HEK293 (cell line): ENCODE measurements at regions not wholly inside any gene's neighbourhood (a gene's known extent, or its start where the extent isn't known, plus 50 kb on each side); places are given as distances from the start of the nearest gene placed in this dataset.
"Not testable (repeated sequence)": the region's sequence is repeated elsewhere in the genome, so short reads cannot be mapped to it uniquely, and the experiment has no call there.

Experiments used
- CTCF ChIA-PET: fragments of 350-600 bp; formaldehyde crosslinking; extraction: SDS; loops from one replicate; lab custom pipeline; 2021; ENCODE audit warnings: antibody characterized with exemption; lab: Yijun Ruan, JAX
- POLR2A ChIA-PET: fragments of 300-600 bp; formaldehyde crosslinking; extraction: SDS; loops from one replicate; lab custom pipeline; 2020; ENCODE audit warnings: antibody characterized with exemption, inconsistent platforms; lab: Yijun Ruan, JAX
- H3K27ac ChIP-seq: fragments of 200-500 bp; sonication (Bioruptor generic); 2 replicates; pipeline ENCODE4 v1.5.1; 2014; ENCODE audit warnings: low read depth, low read length, control low read depth, inconsistent platforms; ENCODE audit errors: extremely low read depth
- H3K36me3 ChIP-seq, 2 experiments: fragments of 200-500 bp in 1 of 2; sonication (Bioruptor generic) in 1 of 2; 1 replicate in 1 of 2; 2 replicates in 1 of 2; pipeline ENCODE4 v1.5.1; 2014 to 2017; ENCODE audit warnings: inconsistent platforms in 2 of 2, low read length in 2 of 2; ENCODE audit not compliant: control insufficient read depth in 2 of 2, insufficient read depth in 1 of 2
- H3K4me1 ChIP-seq: fragments of 200-500 bp; sonication (Bioruptor generic); 2 replicates; pipeline ENCODE4 v1.5.1; 2014; ENCODE audit warnings: mild to moderate bottlenecking, low read length, inconsistent platforms; ENCODE audit not compliant: control insufficient read depth, insufficient read depth
- H3K4me3 ChIP-seq: 2 replicates; pipeline ENCODE4 v1.5.1; 2011; ENCODE audit warnings: low read depth, mild to moderate bottlenecking, control low read depth, low read length, moderate library complexity
- H3K9me3 ChIP-seq: fragments of 200-500 bp; sonication (Bioruptor generic); 2 replicates; pipeline ENCODE4 v1.5.1; 2014; ENCODE audit warnings: low read depth, low read length, inconsistent platforms; ENCODE audit not compliant: control insufficient read depth, insufficient read depth
- EGR2 ChIP-seq: fragments of 450-650 bp; formaldehyde crosslinking; IDR thresholded peaks from 2 replicates; pipeline ENCODE4 v1.5.1; 2016; ENCODE audit warnings: low read depth, missing biosample characterization, missing genetic modification characterization
- FEZF1 ChIP-seq: fragments of 450-650 bp; formaldehyde crosslinking; IDR thresholded peaks from 2 replicates; pipeline ENCODE4 v1.5.1; 2016; ENCODE audit warnings: missing biosample characterization, missing genetic modification characterization
- GLI4 ChIP-seq: fragments of 450-650 bp; formaldehyde crosslinking; IDR thresholded peaks from 2 replicates; pipeline ENCODE4 v1.5.1; 2016; ENCODE audit warnings: missing biosample characterization, missing genetic modification characterization
- GLIS2 ChIP-seq: fragments of 450-650 bp; formaldehyde crosslinking; IDR thresholded peaks from 2 replicates; pipeline ENCODE4 v1.5.1; 2016; ENCODE audit warnings: missing biosample characterization, missing genetic modification characterization
- HOXD13 ChIP-seq: sonication (generic); formaldehyde crosslinking; IDR thresholded peaks from 2 replicates; pipeline ENCODE4 v1.8.0; 2022; ENCODE audit warnings: missing genetic modification reagents, borderline replicate concordance
- KLF16 ChIP-seq: fragments of 450-650 bp; formaldehyde crosslinking; IDR thresholded peaks from 2 replicates; pipeline ENCODE4 v1.5.1; 2017; ENCODE audit warnings: missing biosample characterization, missing genetic modification characterization
- MZF1 ChIP-seq: fragments of 450-650 bp; formaldehyde crosslinking; IDR thresholded peaks from 2 replicates; pipeline ENCODE4 v1.5.1; 2017; ENCODE audit warnings: missing biosample characterization, missing genetic modification characterization, borderline replicate concordance
- REPIN1 ChIP-seq: fragments of 450-650 bp; formaldehyde crosslinking; IDR thresholded peaks from 2 replicates; pipeline ENCODE4 v1.5.1; 2017; ENCODE audit warnings: missing biosample characterization, missing genetic modification characterization, low read depth
- ZBTB21 ChIP-seq: fragments of 450-650 bp; formaldehyde crosslinking; IDR thresholded peaks from 2 replicates; pipeline ENCODE4 v1.5.1; 2017; ENCODE audit warnings: missing biosample characterization, missing genetic modification characterization
- ZIC2 ChIP-seq: fragments of 450-650 bp; formaldehyde crosslinking; IDR thresholded peaks from 2 replicates; pipeline ENCODE4 v1.5.1; 2016; ENCODE audit warnings: missing biosample characterization, missing genetic modification characterization
- ZNF221 ChIP-seq: fragments of 450-650 bp; formaldehyde crosslinking; IDR thresholded peaks from 2 replicates; pipeline ENCODE4 v1.5.1; 2017; ENCODE audit warnings: missing biosample characterization, missing genetic modification characterization, borderline replicate concordance
- ZNF354C ChIP-seq: fragments of 450-650 bp; formaldehyde crosslinking; IDR thresholded peaks from 2 replicates; pipeline ENCODE4 v1.5.1; 2016; ENCODE audit warnings: missing biosample characterization, missing genetic modification characterization, low read depth, borderline replicate concordance
- ZNF404 ChIP-seq: fragments of 450-650 bp; formaldehyde crosslinking; IDR thresholded peaks from 2 replicates; pipeline ENCODE4 v1.5.1; 2017; ENCODE audit warnings: missing biosample characterization, missing genetic modification characterization
- ZNF530 ChIP-seq: fragments of 450-650 bp; formaldehyde crosslinking; IDR thresholded peaks from 2 replicates; pipeline ENCODE4 v1.5.1; 2016; ENCODE audit warnings: low read depth, missing biosample characterization, missing genetic modification characterization
- ZNF654 ChIP-seq: fragments of 450-650 bp; formaldehyde crosslinking; IDR thresholded peaks from 2 replicates; pipeline ENCODE4 v1.5.1; 2016; ENCODE audit warnings: low read depth, missing biosample characterization, missing genetic modification characterization
- ZNF660 ChIP-seq: fragments of 450-650 bp; IDR thresholded peaks from 2 replicates; pipeline ENCODE4 v1.5.1; 2018; ENCODE audit warnings: missing biosample characterization, mild to moderate bottlenecking, missing genetic modification characterization
- ZNF830 ChIP-seq: fragments of 450-650 bp; IDR thresholded peaks from 2 replicates; pipeline ENCODE4 v1.5.0; 2018; ENCODE audit warnings: missing biosample characterization, missing genetic modification characterization, low read depth, mild to moderate bottlenecking, moderate library complexity
- TF ChIP-seq, protein P1 (sequence below): fragments of 450-650 bp; formaldehyde crosslinking; IDR thresholded peaks from 2 replicates; pipeline ENCODE4 v1.5.1; 2017; ENCODE audit warnings: missing biosample characterization, mild to moderate bottlenecking, missing genetic modification characterization, moderate library complexity
- TF ChIP-seq, protein P2 (sequence below): fragments of 450-650 bp; formaldehyde crosslinking; IDR thresholded peaks from 2 replicates; pipeline ENCODE4 v1.5.1; 2016; ENCODE audit warnings: missing biosample characterization, missing genetic modification characterization
- TF ChIP-seq, protein P3 (sequence below): fragments of 450-650 bp; formaldehyde crosslinking; IDR thresholded peaks from 2 replicates; pipeline ENCODE4 v1.5.1; 2016; ENCODE audit warnings: missing biosample characterization, missing genetic modification characterization
- TF ChIP-seq, protein P4 (sequence below): fragments of 450-650 bp; formaldehyde crosslinking; IDR thresholded peaks from 2 replicates; pipeline ENCODE4 v1.5.1; 2016; ENCODE audit warnings: missing biosample characterization, missing genetic modification characterization

DNA sequence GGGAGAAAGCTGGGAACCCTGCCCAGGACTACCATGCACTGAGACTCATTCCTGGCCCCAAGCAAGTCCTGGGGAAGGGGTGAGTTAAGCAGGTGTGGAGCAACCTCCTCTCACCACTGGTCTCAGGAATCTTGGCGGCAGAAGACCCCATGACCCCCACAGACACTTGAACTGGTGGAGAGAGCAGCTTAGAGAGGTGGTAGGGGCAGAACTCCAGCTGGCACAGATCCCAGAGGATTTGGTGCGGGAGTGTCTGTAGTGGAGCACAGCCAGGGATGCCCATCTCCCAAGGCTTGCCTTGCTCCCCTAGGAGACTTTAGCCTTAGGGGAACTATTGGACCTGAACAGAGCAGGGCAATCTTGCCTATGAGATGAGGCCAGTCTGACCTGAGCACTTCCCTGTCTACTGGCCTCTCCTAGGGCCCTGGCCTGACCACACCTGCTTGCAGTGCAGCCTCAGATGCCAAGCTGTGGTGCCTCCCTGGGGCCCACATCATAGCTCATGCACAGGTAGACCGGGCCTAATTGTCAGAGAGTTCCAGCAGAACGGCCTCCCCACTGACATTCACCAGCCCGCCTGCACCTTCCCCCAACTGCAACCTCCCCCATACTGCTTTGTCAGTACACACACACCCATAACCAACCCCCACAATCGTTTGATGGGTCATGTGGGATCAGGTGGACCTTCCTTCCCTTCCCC lies 78.0 kb downstream of the NAA11 start:
- ChIA-PET POLR2A (no interaction called here), CTCF (no interaction called here)
- Histone ChIP-seq H3K36me3 (no peaks in the 10 kb centered on the region), H3K9me3 (no peaks in the 10 kb centered on the region), H3K27ac (no peak overlapping the region), H3K4me3 (no peak overlapping the region), H3K4me1 (no peaks in the 10 kb centered on the region)
- TF ChIP-seq, protein P1, sequence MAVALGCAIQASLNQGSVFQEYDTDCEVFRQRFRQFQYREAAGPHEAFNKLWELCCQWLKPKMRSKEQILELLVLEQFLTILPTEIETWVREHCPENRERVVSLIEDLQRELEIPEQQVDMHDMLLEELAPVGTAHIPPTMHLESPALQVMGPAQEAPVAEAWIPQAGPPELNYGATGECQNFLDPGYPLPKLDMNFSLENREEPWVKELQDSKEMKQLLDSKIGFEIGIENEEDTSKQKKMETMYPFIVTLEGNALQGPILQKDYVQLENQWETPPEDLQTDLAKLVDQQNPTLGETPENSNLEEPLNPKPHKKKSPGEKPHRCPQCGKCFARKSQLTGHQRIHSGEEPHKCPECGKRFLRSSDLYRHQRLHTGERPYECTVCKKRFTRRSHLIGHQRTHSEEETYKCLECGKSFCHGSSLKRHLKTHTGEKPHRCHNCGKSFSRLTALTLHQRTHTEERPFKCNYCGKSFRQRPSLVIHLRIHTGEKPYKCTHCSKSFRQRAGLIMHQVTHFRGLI (tag by site-specific recombination) = no peak
- TF ChIP-seq EGR2 (tag by site-specific recombination) (no peak), ZNF660 (tag by site-specific recombination) (no peak), HOXD13 (CRISPR knock-in tag) (no peak), REPIN1 (tag by site-specific recombination) (no peak), FEZF1 (tag by site-specific recombination) (no peak), MZF1 (no peak), ZNF354C (tag by site-specific recombination) (no peak), GLI4 (tag by site-specific recombination) (no peak), ZIC2 (tag by site-specific recombination) (no peak), ZNF404 (tag by site-specific recombination) (no peak), ZNF830 (tag by site-specific recombination) (no peak)
- TF ChIP-seq, protein P2, sequence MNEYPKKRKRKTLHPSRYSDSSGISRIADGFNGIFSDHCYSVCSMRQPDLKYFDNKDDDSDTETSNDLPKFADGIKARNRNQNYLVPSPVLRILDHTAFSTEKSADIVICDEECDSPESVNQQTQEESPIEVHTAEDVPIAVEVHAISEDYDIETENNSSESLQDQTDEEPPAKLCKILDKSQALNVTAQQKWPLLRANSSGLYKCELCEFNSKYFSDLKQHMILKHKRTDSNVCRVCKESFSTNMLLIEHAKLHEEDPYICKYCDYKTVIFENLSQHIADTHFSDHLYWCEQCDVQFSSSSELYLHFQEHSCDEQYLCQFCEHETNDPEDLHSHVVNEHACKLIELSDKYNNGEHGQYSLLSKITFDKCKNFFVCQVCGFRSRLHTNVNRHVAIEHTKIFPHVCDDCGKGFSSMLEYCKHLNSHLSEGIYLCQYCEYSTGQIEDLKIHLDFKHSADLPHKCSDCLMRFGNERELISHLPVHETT (tag by site-specific recombination) = no peak
- TF ChIP-seq, protein P3, sequence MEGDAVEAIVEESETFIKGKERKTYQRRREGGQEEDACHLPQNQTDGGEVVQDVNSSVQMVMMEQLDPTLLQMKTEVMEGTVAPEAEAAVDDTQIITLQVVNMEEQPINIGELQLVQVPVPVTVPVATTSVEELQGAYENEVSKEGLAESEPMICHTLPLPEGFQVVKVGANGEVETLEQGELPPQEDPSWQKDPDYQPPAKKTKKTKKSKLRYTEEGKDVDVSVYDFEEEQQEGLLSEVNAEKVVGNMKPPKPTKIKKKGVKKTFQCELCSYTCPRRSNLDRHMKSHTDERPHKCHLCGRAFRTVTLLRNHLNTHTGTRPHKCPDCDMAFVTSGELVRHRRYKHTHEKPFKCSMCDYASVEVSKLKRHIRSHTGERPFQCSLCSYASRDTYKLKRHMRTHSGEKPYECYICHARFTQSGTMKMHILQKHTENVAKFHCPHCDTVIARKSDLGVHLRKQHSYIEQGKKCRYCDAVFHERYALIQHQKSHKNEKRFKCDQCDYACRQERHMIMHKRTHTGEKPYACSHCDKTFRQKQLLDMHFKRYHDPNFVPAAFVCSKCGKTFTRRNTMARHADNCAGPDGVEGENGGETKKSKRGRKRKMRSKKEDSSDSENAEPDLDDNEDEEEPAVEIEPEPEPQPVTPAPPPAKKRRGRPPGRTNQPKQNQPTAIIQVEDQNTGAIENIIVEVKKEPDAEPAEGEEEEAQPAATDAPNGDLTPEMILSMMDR = no peak

DNA sequence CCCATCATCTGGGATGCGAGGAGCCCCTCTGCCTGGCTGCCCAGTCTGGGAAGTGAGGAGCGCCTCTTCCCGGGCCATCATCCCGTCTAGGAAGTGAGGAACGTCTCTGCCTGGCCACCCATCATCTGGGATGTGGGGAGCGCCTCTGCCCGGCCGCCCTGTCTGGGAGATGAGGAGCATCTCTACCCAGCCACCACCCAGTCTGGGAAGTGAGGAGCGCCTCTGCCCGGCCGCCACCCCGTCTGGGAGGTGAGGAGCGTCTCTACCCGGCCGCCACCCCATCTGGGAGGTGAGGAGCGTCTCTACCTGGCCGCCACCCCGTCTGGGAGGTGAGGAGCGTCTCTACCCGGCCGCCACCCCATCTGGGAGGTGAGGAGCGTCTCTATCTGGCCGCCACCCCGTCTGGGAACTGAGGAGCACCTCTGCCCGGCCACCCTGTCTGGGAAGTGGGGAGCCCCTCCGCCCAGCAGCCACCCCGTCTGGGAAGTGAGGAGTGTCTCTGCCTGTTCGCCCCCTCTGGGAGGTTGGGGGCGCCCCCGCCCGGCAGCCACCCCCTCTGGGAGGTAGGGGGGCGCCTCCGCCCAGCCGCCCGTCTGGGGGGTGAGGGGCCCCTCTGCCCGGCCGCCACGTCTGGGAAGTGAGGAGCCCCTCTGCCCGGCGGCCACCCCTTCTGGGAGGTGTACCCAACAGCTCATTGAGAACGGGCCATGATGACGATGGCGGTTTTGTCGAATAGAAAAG lies 80.5 kb downstream of the NAA11 start:
- CTCF ChIA-PET, H3K36me3 ChIP-seq, H3K4me1 ChIP-seq, POLR2A ChIA-PET, H3K27ac ChIP-seq, H3K4me3 ChIP-seq, H3K9me3 ChIP-seq: not testable (repeated sequence)

DNA sequence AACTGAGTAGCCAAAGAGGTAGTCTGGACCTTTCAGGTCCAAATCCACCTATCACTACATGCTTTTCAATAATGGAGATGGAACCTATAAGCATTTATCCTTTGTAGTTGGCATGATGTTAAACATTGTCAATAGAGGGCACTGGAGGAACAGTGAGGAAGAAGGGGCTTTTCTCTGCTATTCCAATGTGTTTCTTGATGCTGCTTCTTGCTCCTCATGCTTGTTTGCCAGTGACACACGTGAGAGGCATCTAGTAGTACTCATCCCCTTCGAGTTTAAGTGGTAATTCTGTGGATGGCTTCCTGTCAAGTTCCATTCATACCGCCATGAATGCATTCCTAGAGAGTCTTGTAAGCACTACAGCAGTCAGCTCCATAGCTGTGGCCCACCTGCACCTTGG lies 84.0 kb downstream of the NAA11 start:
- H3K27ac ChIP-seq = no peak overlapping the region
- no peaks in the 10 kb centered on the region for H3K36me3 ChIP-seq
- ChIA-PET POLR2A (no interaction called here), CTCF (interaction anchor here (0.6 to 0.7 kb wide), 3 partner anchors 10 to 334 kb away, joined by 3 read pairs; no protein-coding TSS in a partner anchor)
- H3K9me3 ChIP-seq = no peaks in the 10 kb centered on the region
- no peak overlapping the region for H3K4me3 ChIP-seq
- H3K4me1 ChIP-seq = no peaks in the 10 kb centered on the region
- TF ChIP-seq, protein P4, sequence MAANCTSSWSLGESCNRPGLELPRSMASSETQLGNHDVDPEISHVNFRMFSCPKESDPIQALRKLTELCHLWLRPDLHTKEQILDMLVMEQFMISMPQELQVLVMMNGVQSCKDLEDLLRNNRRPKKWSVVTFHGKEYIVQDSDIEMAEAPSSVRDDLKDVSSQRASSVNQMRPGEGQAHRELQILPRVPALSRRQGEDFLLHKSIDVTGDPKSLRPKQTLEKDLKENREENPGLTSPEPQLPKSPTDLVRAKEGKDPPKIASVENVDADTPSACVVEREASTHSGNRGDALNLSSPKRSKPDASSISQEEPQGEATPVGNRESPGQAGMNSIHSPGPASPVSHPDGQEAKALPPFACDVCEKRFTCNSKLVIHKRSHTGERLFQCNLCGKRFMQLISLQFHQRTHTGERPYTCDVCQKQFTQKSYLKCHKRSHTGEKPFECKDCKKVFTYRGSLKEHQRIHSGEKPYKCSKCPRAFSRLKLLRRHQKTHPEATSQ (tag by site-specific recombination) = no peak
- TF ChIP-seq, protein P3 = 0 out of 2 replicates have a peak, but pooled peaks have one; percentile 15
- TF ChIP-seq ZBTB21 (no peak), ZNF221 (tag by site-specific recombination) (no peak), ZNF654 (tag by site-specific recombination) (peak; percentile 58), KLF16 (tag by site-specific recombination) (no peak), ZIC2 (tag by site-specific recombination) (no peak), GLIS2 (tag by site-specific recombination) (no peak), ZNF530 (no peak), HOXD13 (CRISPR knock-in tag) (no peak)
